Stomach (tissue), 8 donors: ENCODE measurements at regions not wholly inside any gene's neighbourhood (a gene's known extent, or its start where the extent isn't known, plus 50 kb on each side); places are given as distances from the start of the nearest gene placed in this dataset.

Source experiments
- DNase-seq, 2 donors: peaks; one replicate each; pipeline versions ENCODE4 v3.0.0 to v3.0.0-alpha.2; 2013 to 2019
- H3K27ac ChIP-seq, 5 donors: fragments of 200-600 bp in 4 of 5; sonication (generic) in 4 of 5; one replicate each; pipeline ENCODE4 v1.5.1; 2013 to 2019; ENCODE audit warnings: mild to moderate bottlenecking in 1 of 5, moderate library complexity in 1 of 5
- H3K27me3 ChIP-seq, 3 donors: fragments of 200-600 bp; sonication (generic); one replicate each; pipeline ENCODE4 v1.5.1; 2017 to 2019; ENCODE audit warnings: mixed run types in 1 of 3
- H3K36me3 ChIP-seq, 4 donors: fragments of 200-600 bp; sonication (generic); 1 replicate in 3 of 4; 2 replicates in 1 of 4; pipeline ENCODE4 v1.5.1; 2016 to 2019
- H3K4me1 ChIP-seq, 4 donors: fragments of 200-600 bp; sonication (generic); one replicate each; pipeline ENCODE4 v1.5.1; 2016 to 2019
- H3K4me3 ChIP-seq, 4 donors: fragments of 200-600 bp; sonication (generic) in 3 of 4; one replicate each; pipeline ENCODE4 v1.5.1; 2016 to 2019; ENCODE audit warnings: mild to moderate bottlenecking in 1 of 4
- H3K9me3 ChIP-seq, 4 donors: fragments of 200-600 bp; sonication (generic); one replicate each; pipeline ENCODE4 v1.5.1; 2016 to 2019
- CTCF ChIP-seq, 7 experiments: fragments of 450-650 bp in 4 of 7; fragments of 200-600 bp in 3 of 7; sonication (generic) in 3 of 7; IDR thresholded peaks; one replicate each; pipeline ENCODE4 v1.5.1; 2016 to 2019; ENCODE audit warnings: antibody characterized with exemption in 7 of 7, control low read depth in 2 of 7, mild to moderate bottlenecking in 1 of 7
- EP300 ChIP-seq: sonication (generic); formaldehyde crosslinking; IDR thresholded peaks from one replicate; pipeline ENCODE4 v1.6.1; 2017; ENCODE audit warnings: antibody characterized with exemption
- POLR2A ChIP-seq, 4 donors: fragments of 450-650 bp; IDR thresholded peaks; one replicate each; pipeline ENCODE4 v1.6.1; 2016; ENCODE audit warnings: antibody characterized with exemption in 4 of 4, control low read depth in 2 of 4, mild to moderate bottlenecking in 1 of 4, moderate library complexity in 1 of 4
- POLR2AphosphoS5 ChIP-seq, 3 donors: sonication (generic); formaldehyde crosslinking; IDR thresholded peaks; one replicate each; pipeline ENCODE4 v1.6.1; 2016; ENCODE audit warnings: antibody characterized with exemption in 3 of 3
- WGBS, 5 donors: extraction: QIAGEN DNeasy Blood & Tissue Kit in 3 of 5; methylation state at CpG; one replicate each; pipeline versions ENCODE4 v1.1.5 to v1.1.7; 2013 to 2018; 5-methylcytosine and 5-hydroxymethylcytosine counted together
- intact Hi-C: fragments of 100-400 bp; cut with DNase I; formaldehyde crosslinking; loops from one replicate; pipeline ENCODE4 v1.15.1; 2023; ENCODE audit warnings: low total_unique reads
- donor health status: healthy with polysubstance abuse.
- donor health status: Bipolar disorder and iron deficiency.
- donor health status: healthy.

GRCh38 chr17:73802314-73802713 is 158.1 kb upstream of the SDK2 start:
- Histone ChIP-seq H3K4me1 (peaks cover 12 to 23% (median 16%) of the 10 kb centered on the region in 4 donors), H3K27ac (no peak overlapping the region), H3K4me3 (no peak overlapping the region), H3K9me3 (peaks cover 0 to 17% (median 10%) of the 10 kb centered on the region in 4 donors), H3K36me3 (no peaks in the 10 kb centered on the region), H3K27me3 (peaks cover 0 to 49% (median 4%) of the 10 kb centered on the region in 3 donors)
- TF ChIP-seq CTCF (IDR thresholded peaks at IDR 0.05) (no peak), POLR2A (IDR thresholded peaks at IDR 0.05) (no peak), POLR2AphosphoS5 (IDR thresholded peaks at IDR 0.05) (no peak), EP300 (no peak)
- DNase-seq, result no peak
- intact Hi-C loops, result no loop called here
- 69 to 84% (median 76%) methylated on average over 4 of the region's 4 CpGs for WGBS, 5 donors

GRCh38 chr17:73802871-73803270 is 158.6 kb upstream of the SDK2 start:
- TF ChIP-seq POLR2AphosphoS5 (IDR thresholded peaks at IDR 0.05) (no peak), EP300 (no peak), POLR2A (IDR thresholded peaks at IDR 0.05) (no peak), CTCF (IDR thresholded peaks at IDR 0.05) (no peak)
- intact Hi-C loops, result no loop called here
- no peaks in the 10 kb centered on the region for H3K36me3 ChIP-seq
- DNase-seq, result no peak
- peaks cover 0 to 49% (median 4%) of the 10 kb centered on the region in 3 donors for H3K27me3 ChIP-seq
- H3K27ac ChIP-seq, result no peak overlapping the region
- peaks cover 0 to 17% (median 10%) of the 10 kb centered on the region in 4 donors for H3K9me3 ChIP-seq
- WGBS, 5 donors, result 93 to 100% (median 95%) methylated on average over 1 of the region's 1 CpG
- no peak overlapping the region for H3K4me3 ChIP-seq
- H3K4me1 ChIP-seq, result peaks cover 6 to 17% (median 10%) of the 10 kb centered on the region in 4 donors

- no peak for DNase-seq
- peaks cover 0 to 6% (median under 1%) of the 10 kb centered on the region in 4 donors for H3K4me1 ChIP-seq
- no peaks in the 10 kb centered on the region for H3K36me3 ChIP-seq
- H3K4me3 ChIP-seq, result no peak overlapping the region
- intact Hi-C loops, result no loop called here
- no peak overlapping the region for H3K27ac ChIP-seq
- WGBS, 5 donors, result 38 to 48% (median 46%) methylated on average over 4 of the region's 4 CpGs
- H3K27me3 ChIP-seq, result peaks cover 0 to 49% (median 4%) of the 10 kb centered on the region in 3 donors
- TF ChIP-seq POLR2A (IDR thresholded peaks at IDR 0.05) (no peak), EP300 (no peak), CTCF (IDR thresholded peaks at IDR 0.05) (no peak), POLR2AphosphoS5 (IDR thresholded peaks at IDR 0.05) (no peak)
- peaks cover 0 to 17% (median 10%) of the 10 kb centered on the region in 4 donors for H3K9me3 ChIP-seq
Observed at GRCh38 chr17:73803964-73804435, 159.8 kb upstream of the SDK2 start.

- TF ChIP-seq CTCF (IDR thresholded peaks at IDR 0.05), result no peak
- no peak for TF ChIP-seq EP300
- no peak for TF ChIP-seq POLR2A (IDR thresholded peaks at IDR 0.05)
- H3K4me1 ChIP-seq, result no peaks in the 10 kb centered on the region
- DNase-seq, result no peak
- peaks cover 0 to 17% (median 10%) of the 10 kb centered on the region in 4 donors for H3K9me3 ChIP-seq
- H3K27me3 ChIP-seq, result peaks cover 0 to 39% (median 4%) of the 10 kb centered on the region in 3 donors
- H3K27ac ChIP-seq, result no peak overlapping the region
- 93 to 100% (median 97%) methylated on average over 1 of the region's 1 CpG for WGBS, 5 donors
- no peak overlapping the region for H3K4me3 ChIP-seq
- intact Hi-C loops, result no loop called here
- no peaks in the 10 kb centered on the region for H3K36me3 ChIP-seq
Observed at GRCh38 chr17:73806768-73807167, 162.5 kb upstream of the SDK2 start.
